GM06990 (cell line): ENCODE measurements at regions not wholly inside any gene's neighbourhood (a gene's known extent, or its start where the extent isn't known, plus 50 kb on each side); places are given as distances from the start of the nearest gene placed in this dataset.

ENCODE experiments used
- DNase-seq: peaks from one replicate; pipeline ENCODE4 v3.0.0-alpha.2; 2011; ENCODE audit not compliant: insufficient read length; ENCODE audit errors: extremely low read depth
- H3K27me3 ChIP-seq: replicated peaks from 2 replicates; pipeline ENCODE4 v1.6.0; 2011; ENCODE audit warnings: low read length; ENCODE audit not compliant: control insufficient read depth, insufficient read depth
- H3K36me3 ChIP-seq: 2 replicates; pipeline ENCODE4 v1.5.1; 2011; ENCODE audit warnings: low read length; ENCODE audit not compliant: control insufficient read depth, insufficient read depth
- H3K4me3 ChIP-seq: replicated peaks from 2 replicates; pipeline ENCODE4 v1.5.1; 2011; ENCODE audit warnings: low read depth, mild to moderate bottlenecking, control low read depth, low read length
- TF ChIP-seq, protein P1 (sequence below): IDR thresholded peaks from 2 replicates; pipeline ENCODE4 v1.5.1; 2011; ENCODE audit warnings: low read length, control low read depth, mild to moderate bottlenecking, inconsistent platforms; ENCODE audit not compliant: insufficient read depth, poor library complexity, severe bottlenecking

GRCh38 chr13:26952551-26953143, 192.1 kb upstream of the GPR12 start:
- no peaks in the 10 kb centered on the region for H3K36me3 ChIP-seq
- DNase-seq, result no peak
- H3K27me3 ChIP-seq, result peaks cover 1% of the 10 kb centered on the region
- TF ChIP-seq, protein P1, sequence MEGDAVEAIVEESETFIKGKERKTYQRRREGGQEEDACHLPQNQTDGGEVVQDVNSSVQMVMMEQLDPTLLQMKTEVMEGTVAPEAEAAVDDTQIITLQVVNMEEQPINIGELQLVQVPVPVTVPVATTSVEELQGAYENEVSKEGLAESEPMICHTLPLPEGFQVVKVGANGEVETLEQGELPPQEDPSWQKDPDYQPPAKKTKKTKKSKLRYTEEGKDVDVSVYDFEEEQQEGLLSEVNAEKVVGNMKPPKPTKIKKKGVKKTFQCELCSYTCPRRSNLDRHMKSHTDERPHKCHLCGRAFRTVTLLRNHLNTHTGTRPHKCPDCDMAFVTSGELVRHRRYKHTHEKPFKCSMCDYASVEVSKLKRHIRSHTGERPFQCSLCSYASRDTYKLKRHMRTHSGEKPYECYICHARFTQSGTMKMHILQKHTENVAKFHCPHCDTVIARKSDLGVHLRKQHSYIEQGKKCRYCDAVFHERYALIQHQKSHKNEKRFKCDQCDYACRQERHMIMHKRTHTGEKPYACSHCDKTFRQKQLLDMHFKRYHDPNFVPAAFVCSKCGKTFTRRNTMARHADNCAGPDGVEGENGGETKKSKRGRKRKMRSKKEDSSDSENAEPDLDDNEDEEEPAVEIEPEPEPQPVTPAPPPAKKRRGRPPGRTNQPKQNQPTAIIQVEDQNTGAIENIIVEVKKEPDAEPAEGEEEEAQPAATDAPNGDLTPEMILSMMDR, result no peak
- H3K4me3 ChIP-seq, result no peak overlapping the region

DNA sequence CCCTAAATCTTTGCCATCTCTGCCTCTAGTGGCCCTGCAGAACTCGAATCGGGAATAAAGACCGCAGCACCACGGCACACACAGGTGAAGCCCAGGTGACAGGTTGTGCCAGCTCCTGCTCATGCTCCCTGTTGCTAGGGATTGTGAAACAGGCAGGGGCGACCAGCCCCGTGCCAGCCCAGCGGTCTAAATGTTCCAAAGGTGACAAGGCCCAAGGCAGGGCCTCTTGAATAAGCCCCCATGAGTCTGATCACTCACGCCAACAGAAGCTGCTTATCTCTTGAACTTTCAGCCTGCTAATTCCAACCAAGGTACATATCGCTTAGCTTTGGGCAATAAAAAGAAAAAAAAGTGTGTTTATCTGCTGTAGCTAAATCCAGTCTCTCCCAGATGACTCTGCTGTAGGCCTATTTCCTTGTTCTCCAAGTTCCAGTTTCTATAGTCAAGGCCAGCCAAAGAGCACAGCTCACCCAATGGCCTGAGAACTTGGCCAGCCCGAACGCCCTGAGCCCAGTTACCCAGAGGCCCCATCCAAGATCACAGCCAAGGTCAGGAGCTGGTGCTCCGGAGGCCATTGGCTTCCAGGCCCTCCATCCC, 191.1 kb upstream of the GPR12 start:
- Histone ChIP-seq H3K36me3 (no peaks in the 10 kb centered on the region), H3K27me3 (peaks cover 1% of the 10 kb centered on the region), H3K4me3 (no peak overlapping the region)
- DNase-seq, result no peak
- TF ChIP-seq, protein P1, result no peak

GRCh38 chr13:26950968-26951367, 190.4 kb upstream of the GPR12 start:
- TF ChIP-seq, protein P1, result no peak
- Histone ChIP-seq H3K36me3 (no peaks in the 10 kb centered on the region), H3K27me3 (peaks cover 1% of the 10 kb centered on the region), H3K4me3 (no peak overlapping the region)
- no peak for DNase-seq

DNA sequence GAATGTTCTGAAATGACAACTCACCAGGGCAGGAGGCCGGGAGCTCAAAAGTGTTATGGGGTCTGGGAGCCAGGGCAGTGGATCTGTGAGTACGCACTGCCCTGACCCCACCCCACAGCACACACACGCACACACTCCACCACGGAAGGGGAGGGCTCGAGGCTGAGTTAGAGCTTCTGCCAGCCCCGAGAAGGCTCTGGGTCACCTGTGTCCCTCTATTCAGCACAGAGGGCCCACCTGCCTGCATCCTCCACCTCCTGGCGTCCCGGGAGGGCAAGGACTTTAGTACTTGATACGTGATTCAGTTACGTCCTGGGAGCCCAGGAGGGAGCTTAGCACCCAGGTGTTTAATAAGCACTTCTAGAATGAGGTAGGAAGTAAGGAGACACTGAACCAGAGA, 190.0 kb upstream of the GPR12 start:
- no peak for DNase-seq
- TF ChIP-seq, protein P1, result no peak
- Histone ChIP-seq H3K27me3 (peaks cover 1% of the 10 kb centered on the region), H3K4me3 (no peak overlapping the region), H3K36me3 (no peaks in the 10 kb centered on the region)

GRCh38 chr13:26949701-26950502, 189.3 kb upstream of the GPR12 start:
- DNase-seq, result no peak
- no peaks in the 10 kb centered on the region for H3K36me3 ChIP-seq
- no peak overlapping the region for H3K4me3 ChIP-seq
- TF ChIP-seq, protein P1, result no peak
- H3K27me3 ChIP-seq, result no peaks in the 10 kb centered on the region; the same call in none of the 2 replicates
